HCEC 1CT (cell line): ENCODE measurements at regions not wholly inside any gene's neighbourhood (a gene's known extent, or its start where the extent isn't known, plus 50 kb on each side); places are given as distances from the start of the nearest gene placed in this dataset.
"Not testable (repeated sequence)": the region's sequence is repeated elsewhere in the genome, so short reads cannot be mapped to it uniquely, and the experiment has no call there.

Experiments used
- DNase-seq: peaks from one replicate; pipeline ENCODE4 v3.0.0-alpha.2; 2017

DNA sequence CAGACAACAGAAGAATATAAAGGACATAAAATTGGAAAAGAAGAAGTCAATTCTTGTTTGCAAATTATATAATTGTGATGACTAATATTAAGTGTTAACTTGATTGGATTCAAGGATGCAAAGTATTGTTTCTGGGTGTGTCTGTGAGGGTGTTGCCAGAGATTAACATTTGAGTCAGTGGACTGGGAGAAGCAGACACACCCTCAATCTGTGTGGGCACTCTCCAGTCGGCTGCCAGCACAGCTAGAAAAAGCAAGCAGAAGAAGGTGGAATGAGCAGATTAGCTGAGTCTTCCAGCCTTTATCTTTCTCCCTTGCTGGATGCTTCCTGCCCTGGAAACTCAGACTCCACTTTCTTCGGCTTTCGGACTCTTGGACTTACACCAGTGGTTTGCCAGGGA is 51.7 kb downstream of the UBE2NL start:
- DNase-seq, result no peak

DNA sequence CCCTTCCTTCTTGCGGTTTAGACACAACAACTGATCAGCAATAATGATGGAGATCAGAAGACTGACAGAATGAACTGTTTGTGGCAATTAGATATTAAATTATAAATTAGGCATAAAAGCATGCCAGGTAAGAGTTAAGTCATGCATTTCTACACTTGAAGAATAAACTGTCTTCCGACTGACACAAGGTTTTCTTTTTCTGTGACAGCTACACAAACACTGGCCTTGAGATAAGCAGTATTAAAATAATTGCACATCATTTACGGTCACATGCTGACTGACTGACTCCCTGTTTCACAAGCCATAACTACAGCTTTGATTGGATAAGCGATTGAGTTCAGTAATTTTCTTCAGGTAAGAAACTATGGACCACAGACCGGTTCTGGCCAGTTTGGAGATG is 56.2 kb downstream of the UBE2NL start:
- DNase-seq, result no peak

DNA sequence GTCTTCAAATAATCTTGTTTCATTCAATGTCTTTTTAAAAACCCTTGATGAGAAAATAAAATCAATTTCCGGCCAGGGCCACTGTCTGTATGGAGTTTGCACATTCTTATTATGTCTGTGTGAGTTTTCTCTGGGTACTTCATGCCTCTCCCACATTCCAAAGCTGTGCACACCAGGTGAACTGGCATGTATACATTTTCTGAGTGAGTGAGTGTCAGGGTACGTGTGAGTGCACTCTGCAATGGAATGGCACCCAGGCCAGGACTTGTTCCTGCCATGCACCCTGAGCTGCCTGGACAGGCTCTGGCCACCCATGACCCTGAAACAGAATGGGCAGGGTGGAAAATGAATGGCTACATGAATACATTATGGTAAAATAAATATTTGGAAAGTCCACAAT is 61.3 kb downstream of the UBE2NL start:
- DNase-seq, result no peak

DNA sequence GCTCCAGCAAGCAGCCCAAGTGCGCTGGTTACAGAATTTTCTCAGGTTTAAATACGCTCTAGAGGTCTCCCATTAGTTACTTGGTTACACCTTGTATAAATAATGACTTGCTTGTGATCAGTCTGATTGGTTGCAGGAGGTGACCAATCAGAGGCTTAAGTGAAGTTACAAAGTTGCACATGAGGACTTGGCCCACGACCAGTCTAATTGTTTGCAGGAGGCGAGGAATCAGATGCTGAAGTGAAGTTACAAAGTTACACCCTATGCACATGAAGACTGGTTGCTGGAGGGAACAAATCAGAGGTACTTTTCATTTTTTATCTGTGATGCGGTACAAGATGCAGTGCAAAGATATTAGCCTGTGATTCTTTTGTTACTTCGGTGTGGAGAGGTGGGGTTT is 80.7 kb downstream of the UBE2NL start:
- DNase-seq, result no peak

DNA sequence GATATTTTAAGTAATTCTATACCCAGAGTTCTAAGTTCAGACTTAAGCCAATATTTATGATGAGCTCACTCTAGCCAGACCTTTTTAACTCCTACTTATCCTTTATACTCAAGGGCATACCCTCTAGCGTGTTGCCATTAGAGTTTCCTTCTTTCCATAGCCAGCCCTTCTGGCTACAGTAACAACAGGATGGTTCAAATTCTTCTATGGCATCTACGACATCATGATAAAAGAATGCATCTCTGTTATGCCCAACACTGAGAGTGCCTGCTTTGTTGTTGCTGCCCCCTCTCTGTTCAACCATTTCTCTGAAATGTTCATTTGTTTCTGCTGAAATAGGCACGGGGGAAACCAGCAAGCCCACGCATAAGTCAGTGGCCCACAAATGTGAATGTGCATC is 104.5 kb downstream of the UBE2NL start:
- DNase-seq, result no peak

DNA sequence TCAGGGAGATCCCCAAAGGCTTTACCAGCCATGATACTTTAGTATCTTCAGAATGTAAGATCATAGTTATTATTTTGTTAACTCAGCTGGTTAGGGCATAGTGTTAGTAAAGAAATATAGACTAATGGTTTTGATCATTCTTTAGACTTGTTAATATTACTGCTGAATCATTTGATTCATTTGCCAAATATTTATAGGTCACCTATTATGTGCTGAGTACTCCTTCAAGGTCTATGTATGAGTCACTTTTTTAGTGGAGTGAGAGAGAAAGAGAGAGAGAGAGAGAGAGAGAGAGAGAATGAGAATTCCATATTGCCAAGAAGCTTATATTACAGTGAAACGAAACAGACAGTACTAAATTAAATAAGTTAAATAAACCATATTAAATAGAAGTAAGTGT is 110.3 kb downstream of the UBE2NL start:
- DNase-seq, result peak; percentile 40

DNA sequence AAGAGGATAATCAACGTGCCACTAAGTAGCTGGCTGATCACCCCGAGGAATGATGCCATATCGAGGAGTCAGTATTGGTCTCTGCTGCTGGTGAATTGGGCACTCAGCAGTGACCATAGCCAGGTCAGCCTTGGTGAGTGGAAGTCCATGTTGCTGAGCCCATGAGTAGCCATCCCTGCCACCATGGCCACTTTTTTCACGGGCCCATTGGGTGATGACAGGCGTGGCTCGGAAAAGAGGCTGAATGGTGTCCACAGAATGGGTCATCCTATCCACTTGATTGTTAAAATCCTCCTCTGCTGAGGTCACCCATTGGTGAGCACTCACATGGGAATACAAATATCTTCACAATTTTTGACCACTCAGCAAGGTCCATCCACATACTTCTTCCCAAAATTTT is 114.4 kb downstream of the UBE2NL start:
- no peak for DNase-seq

DNA sequence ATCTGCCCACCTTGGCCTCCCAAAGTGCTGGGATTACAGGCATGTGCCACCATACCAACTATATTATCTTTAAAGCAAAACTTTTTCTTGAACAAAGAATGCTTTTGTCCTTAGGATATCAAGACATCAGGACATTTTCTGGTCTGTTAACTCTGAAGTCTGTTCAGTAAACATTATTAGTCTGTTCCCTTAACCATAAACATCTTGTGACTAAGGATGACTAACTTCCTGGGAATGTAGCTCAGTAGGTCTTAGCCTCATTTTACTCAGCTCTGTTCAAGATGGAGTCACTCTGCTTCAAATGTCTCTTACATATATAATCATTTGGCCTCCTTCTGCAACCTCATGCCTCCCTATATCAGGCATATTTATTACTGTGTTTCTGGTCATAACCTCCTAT is 122.9 kb downstream of the UBE2NL start:
- peak; percentile 68 for DNase-seq

DNA sequence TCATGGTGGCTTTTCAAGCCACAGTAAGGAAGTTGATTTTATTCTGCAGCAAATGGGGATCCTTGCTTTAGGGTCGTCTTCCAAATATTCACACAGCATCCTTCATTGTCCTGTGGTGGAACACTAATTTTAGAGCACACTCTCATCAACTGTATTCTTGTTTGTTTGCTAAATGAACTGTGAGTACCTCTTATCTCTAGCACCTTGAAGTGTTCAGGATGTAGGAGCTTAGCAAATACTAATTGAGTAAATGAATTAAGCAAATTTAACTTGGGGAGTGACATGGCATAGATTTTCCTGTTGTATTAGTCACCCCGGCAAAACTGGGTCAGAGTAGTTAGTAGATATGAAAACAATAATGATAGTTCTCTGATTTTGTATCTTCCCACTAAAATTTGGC is 156.9 kb downstream of the UBE2NL start:
- DNase-seq, result no peak

DNA sequence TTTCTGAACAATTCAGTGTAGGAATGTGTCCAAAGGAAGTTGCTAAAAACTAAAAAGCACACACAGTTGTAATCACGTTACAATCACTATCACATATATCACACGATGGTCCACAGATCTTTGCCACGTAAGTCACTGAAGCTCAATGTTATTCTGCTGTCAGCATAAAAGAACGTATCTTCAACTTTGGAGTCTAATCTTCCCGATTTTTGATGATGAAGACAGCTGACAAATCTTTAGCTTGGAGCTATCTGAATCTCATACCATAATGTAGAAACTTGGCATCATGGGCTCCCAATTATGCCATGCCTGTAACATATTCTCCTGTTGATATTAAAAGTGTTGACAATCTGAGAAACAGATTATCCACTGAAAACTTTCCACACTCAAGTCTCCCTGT is 158.4 kb downstream of the UBE2NL start:
- DNase-seq, result no peak

DNA sequence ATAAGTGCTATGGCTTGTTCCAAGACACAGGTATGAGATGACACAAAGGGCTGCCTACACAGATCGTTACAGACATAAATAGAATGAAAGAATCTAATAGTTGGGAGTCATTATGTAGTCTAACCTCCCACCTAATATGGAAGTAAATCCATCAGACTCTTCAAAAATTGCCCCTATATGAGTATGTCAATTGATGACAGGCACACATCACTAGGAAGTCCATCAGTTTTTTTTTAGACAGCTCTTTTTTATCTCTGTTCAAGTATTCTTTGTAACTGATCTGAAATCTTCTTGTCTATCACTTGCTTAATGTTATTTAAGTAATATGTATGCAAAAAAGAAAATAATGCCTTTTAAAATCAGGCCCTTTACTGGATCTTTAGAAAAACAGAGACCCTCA is 191.6 kb downstream of the UBE2NL start:
- no peak for DNase-seq

DNA sequence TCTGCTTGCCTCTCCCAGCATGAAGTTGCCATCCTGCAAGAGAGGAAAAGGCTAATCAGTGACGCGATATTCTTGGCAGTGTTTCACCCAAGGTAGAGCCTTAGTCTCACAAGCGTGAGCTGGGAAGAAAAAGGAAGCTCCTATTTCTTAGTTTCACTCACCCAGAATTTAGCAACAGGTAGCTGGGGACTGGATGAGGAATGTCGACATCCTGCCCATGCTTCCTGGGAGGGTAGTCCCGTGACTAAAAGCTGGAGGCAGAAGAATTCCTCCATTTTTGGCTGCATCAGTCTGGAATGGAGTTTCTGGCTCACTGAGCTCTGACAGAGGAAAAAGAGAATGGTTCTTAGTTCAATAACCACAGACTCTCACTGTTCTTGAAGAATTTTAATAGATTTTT is 198.4 kb downstream of the UBE2NL start:
- not testable (repeated sequence) for DNase-seq

DNA sequence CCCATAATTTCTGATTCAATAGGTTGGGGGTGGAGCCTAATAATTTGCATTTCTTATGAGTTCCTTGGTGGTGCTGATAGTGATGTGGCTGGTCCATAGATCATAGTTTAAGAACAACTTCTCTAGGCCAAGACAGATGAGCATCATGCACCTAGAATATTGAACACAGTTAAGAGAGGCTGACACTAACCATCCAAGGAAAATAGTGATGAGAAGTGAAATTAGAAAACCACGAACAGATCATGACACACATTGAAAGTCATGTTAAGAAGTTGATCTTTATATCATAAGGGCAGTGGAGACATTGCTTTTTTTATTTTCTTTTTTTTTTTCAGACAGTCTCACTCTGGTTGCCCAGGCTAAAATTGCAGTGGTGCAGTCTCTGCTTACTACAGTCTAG is 205.8 kb downstream of the UBE2NL start:
- DNase-seq, result not testable (repeated sequence)

DNA sequence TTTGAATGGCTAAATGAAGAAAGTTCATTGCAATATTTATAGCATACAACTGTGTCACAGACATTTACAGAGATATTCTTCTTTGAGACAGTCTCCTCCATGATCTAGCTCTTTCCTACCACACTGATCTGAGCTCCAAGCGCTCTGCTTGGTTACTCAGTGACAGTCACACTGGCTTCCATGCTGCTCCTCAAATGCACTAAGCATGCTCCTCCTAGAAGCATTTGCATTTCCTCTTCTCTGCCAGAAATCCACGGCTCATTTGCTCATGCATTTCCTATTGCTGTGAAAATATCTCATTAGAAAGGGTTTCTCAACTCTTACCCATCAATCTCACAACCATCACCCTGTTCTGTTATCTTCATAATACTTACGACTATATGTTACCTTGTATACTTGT is 208.2 kb downstream of the UBE2NL start:
- not testable (repeated sequence) for DNase-seq

DNA sequence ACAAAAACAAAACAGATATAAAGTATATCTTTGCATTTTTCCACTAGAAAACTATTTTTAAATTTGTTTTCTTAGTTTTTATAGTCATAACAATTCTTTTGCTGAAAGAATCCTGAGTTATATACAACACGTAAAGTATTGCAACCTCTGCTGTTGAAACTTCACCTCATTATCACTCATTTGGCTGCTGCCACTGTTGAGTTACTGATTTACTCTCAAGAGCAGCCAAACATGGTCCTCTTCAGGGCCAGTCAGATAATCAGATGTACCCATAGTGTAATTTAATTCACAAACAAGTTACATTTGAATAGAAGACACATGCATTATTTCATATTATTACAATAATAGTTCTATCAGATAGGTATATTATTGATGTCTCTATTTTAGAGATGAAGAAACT is 235.6 kb downstream of the UBE2NL start:
- not testable (repeated sequence) for DNase-seq

DNA sequence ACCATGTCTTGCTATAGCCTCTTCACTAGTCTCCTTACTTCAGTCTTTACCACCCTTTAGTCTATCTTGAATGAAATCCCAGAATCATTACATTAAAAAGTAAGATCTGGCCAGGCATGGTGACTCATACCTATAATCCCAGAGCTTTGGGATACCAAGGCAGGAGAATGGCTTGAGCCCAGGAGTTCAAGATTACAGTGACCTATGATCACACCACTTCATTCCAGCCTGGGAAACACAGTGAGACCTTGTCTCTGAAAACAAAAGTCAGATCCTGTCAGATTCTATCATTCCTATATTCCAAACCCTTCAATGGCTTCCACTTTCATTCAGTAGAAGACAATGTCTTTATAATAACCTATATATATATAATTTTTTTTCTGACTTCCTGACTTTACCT is 237.7 kb downstream of the UBE2NL start:
- not testable (repeated sequence) for DNase-seq

DNA sequence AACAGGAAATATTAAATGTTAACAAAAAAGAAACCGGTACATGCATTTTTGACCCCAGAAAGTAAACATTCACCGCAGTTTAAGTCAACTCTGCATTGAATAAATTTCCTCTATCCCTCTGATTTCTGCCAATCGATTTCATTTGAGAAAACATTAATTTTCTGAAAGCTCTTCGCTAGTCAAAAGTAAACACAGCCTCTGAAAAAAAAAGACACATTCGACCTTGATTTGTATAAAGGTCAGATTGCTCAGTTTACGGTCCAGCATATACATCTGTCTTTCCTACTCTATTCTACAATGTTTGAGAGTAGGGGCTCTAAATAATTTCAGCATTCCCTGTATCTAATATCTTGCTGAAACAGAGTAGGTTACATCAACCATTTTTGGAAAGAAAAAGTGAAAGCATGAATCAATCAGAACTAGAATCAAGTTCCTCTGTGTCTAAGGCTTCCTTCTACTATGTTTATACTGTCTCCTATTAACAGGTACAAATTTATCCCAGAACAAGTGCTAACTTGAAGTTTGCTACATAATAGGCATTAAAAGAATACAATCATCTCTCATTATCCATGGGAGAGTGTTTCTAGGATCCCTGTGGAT is 243.8 kb downstream of the UBE2NL start:
- not testable (repeated sequence) for DNase-seq

DNA sequence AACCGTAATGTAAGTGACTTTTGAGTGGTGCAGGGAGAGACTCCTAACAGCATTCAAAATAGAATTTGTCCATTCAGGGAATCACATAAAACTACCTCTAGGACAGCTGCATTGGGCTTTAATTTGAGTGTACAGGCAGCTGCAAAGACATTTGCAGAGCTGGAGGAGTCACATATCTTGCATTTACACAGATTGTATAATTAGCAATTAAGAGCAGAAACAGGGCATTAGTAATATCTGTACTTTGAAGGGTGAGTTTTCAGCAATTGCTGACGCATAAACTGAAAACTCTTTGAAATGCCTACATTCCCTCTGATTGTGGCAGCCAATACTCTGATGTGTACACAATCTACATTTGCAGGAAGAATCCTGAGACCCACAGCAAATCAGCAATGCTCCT is 245.6 kb downstream of the UBE2NL start:
- not testable (repeated sequence) for DNase-seq

DNA sequence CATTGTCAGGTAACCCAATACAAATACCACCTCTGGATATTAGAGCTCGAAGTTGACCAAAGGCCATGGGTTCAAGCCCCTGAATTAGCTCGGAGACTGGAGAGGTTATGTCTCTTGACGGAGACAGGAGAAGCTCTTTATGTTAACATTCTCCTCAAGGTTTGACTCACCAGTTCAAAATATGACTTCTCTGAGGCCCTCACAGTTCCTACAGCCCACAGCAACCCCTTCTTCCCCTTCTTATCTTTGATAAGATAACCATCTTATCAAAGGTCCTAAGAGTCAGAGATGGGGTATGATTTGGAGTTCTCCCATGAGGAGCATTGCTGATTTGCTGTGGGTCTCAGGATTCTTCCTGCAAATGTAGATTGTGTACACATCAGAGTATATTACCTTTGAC is 246.6 kb downstream of the UBE2NL start:
- not testable (repeated sequence) for DNase-seq

DNA sequence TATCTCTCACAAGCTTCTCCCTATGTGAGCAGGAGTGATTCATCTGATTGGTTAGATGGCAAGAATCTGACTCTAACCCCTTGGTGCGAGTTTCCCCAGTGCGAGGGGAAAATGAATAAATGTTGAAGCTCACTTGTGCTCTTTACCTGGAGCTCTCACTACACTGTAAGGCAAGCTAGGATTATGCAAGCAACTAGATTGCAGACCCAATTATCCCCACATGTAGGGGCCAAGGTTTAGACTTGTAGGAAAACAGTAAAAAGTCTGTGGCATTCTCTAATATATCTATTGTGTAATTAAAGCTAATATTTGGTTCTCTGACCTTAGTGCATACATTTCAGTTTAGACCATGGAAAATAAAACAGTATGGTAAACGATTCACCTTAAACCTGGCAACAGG is 247.2 kb downstream of the UBE2NL start:
- DNase-seq, result not testable (repeated sequence)

DNA sequence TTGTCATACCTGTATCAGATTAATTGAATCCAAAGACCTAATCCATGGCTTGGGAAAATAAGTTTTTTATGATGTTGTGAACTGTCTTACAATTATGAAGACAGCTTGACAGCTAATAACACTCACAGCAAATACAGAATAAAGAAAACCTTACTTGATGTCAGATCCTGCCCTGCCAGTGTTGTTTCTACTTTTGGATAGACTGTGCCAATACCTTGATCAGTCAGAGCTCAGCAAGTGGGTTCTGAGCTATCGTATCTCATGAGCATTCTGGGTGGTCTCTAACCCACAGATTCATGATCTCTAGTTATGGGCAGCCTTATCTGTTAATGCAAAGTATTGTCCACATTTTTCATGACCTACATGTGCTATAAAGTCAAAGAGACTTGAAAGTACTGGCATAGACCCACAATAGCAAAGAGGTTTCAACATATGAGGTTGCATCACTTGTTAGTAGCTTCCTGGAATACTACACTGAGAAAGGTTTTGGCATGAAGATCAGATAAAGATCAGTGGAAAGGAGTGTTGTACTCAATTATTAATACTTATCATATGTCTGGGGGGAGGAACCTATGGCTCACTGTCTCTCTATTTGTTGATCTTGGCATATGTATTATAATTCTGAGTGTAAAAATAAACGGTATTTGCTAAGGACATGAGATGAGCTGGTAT is 250.7 kb downstream of the UBE2NL start:
- not testable (repeated sequence) for DNase-seq

DNA sequence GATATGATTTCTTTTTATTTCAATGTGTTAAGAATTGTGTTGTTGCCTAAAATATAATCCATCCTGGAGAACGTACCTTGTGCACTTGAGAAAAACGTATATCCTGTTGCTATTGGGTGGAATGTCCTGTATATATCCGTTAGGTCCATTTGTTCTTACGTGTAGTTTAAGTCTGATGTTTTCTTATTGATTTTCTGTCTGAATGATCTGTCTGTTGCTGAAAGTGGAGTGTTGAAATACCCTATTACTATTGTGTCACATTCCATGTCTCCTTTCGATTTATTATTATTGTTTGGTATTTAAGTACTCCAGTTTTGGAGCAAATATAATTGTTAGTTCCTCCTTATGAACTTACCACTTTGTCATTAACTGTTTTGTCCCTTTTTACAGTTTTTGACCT is 270.6 kb downstream of the UBE2NL start:
- not testable (repeated sequence) for DNase-seq

DNA sequence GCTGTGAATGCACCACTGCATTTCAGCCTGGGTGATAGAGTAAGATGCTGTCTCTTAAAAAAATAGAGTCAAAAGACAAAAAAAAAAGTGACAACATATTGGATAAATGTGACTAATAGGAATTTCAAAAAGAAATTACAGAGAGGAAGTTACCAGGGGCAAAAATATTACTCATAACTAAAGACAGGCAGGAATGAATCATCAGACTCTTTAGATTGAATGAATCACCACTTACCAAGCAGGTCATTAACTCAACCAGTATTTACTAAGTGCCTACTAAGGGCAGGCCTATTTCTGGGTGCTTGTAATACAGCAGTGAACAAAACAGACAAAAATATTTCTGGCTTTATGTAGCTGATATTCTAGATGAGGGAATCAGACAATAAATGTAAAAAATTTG is 301.3 kb downstream of the UBE2NL start:
- not testable (repeated sequence) for DNase-seq

DNA sequence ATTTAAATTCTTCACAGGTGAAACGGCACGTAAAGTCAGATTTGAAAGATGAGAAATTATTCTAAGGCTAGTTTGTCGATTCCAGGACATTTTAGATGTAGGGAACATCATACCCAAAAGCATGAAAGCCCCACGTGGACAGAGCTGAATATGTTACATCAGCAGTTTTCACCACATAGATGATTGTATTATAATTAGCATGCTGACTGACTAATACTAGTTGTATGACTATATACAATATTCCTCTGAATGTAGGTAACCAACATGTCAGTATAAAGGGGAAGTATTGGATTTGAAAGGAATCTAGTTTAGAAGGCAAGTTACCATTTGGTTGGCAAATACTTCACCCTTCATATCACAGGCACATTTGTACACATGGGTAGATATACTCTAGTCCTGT is 304.6 kb downstream of the UBE2NL start:
- not testable (repeated sequence) for DNase-seq

DNA sequence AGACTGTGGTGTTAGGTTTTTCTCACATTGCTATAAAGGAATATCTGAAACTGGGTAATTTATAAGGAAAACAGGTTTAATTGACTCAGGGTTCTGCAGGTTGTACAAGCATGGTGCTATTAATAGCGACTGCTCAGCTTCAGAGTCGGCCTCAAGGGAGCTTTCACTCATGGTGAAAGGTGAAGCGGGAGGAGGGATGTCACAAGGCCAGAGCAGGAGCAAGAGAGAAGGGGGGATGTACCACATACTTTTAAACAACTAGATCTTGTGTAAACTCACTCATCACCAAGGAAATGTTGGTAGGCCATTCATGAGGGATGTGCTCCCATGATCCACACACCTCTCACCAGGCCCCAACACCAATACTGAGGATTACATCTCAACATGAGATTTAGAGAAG is 313.2 kb downstream of the UBE2NL start:
- DNase-seq, result not testable (repeated sequence)
